GM21576 (cell line): ENCODE measurements at regions not wholly inside any gene's neighbourhood (a gene's known extent, or its start where the extent isn't known, plus 50 kb on each side); places are given as distances from the start of the nearest gene placed in this dataset.

Experiments
- ATAC-seq: cut with Tn5 transposase; IDR thresholded peaks from one replicate; pipeline ENCODE4 v1.9.1; 2021; ENCODE audit warnings: mild to moderate bottlenecking, moderate library complexity; ENCODE audit not compliant: unreplicated experiment

GRCh38 chr2:23323198-23323916, 61.6 kb upstream of the KLHL29 start:
- ATAC-seq, result no peak

- no peak for ATAC-seq
These were observed 60.9 kb upstream of the KLHL29 start for GRCh38 chr2:23323917-23324680.

- ATAC-seq, result no peak
These were observed 58.6 kb upstream of the KLHL29 start for GRCh38 chr2:23326330-23326729.

GRCh38 chr2:23327416-23327815, 57.6 kb upstream of the KLHL29 start:
- ATAC-seq, result no peak

- ATAC-seq, result no peak
These were observed 57.1 kb upstream of the KLHL29 start for GRCh38 chr2:23327887-23328286.

GRCh38 chr2:23330214-23330613, 54.8 kb upstream of the KLHL29 start:
- ATAC-seq, result no peak
